ENCODE measurements at regions not wholly inside any gene's neighbourhood (a gene's known extent, or its start where the extent isn't known, plus 50 kb on each side); places are given as distances from the start of the nearest gene placed in this dataset.

- no peak for DNase-seq
Measured at GRCh38 chr4:129420637-129421036, 324.7 kb downstream of the C4orf33 start.

GRCh38 chr4:129422277-129422676 lies 326.3 kb downstream of the C4orf33 start:
- DNase-seq = no peak

- DNase-seq = no peak
Measured at GRCh38 chr4:129428454-129428853, 332.5 kb downstream of the C4orf33 start.

- no peak for DNase-seq
Measured at GRCh38 chr4:129429581-129430320, 333.8 kb downstream of the C4orf33 start.

- no peak for DNase-seq
Measured at GRCh38 chr4:129437347-129437746, 341.4 kb downstream of the C4orf33 start.

- DNase-seq = no peak
Measured at GRCh38 chr4:129438456-129438981, 342.6 kb downstream of the C4orf33 start.

GRCh38 chr4:129446074-129446473 lies 350.1 kb downstream of the C4orf33 start:
- no peak for DNase-seq

GRCh38 chr4:129453524-129454200 lies 357.7 kb downstream of the C4orf33 start:
- DNase-seq = no peak

GRCh38 chr4:129455482-129455881 lies 359.5 kb downstream of the C4orf33 start:
- no peak for DNase-seq

- no peak for DNase-seq
Measured at GRCh38 chr4:129468624-129469023, 372.7 kb downstream of the C4orf33 start.

GRCh38 chr4:129474698-129475097 lies 378.7 kb downstream of the C4orf33 start:
- DNase-seq = no peak

GRCh38 chr4:129481107-129481506 lies 385.2 kb downstream of the C4orf33 start:
- DNase-seq = no peak

GRCh38 chr4:129488427-129488826 lies 392.5 kb downstream of the C4orf33 start:
- DNase-seq = no peak

GRCh38 chr4:129490516-129490915 lies 394.6 kb downstream of the C4orf33 start:
- no peak for DNase-seq

GRCh38 chr4:129498626-129499025 lies 402.7 kb downstream of the C4orf33 start:
- no peak for DNase-seq

GRCh38 chr4:129514852-129515251 lies 418.9 kb downstream of the C4orf33 start:
- no peak for DNase-seq

- no peak for DNase-seq
Measured at GRCh38 chr4:129515356-129515755, 419.4 kb downstream of the C4orf33 start.

- DNase-seq = no peak
Measured at GRCh38 chr4:129526812-129527211, 430.9 kb downstream of the C4orf33 start.

GRCh38 chr4:129531253-129531652 lies 435.3 kb downstream of the C4orf33 start:
- no peak for DNase-seq

GRCh38 chr4:129532573-129532972 lies 436.6 kb downstream of the C4orf33 start:
- DNase-seq = no peak

- DNase-seq = no peak
Measured at GRCh38 chr4:129543299-129543698, 447.3 kb downstream of the C4orf33 start.

GRCh38 chr4:129545599-129546278 lies 449.8 kb downstream of the C4orf33 start:
- DNase-seq = no peak

- DNase-seq = no peak
Measured at GRCh38 chr4:129546531-129546930, 450.6 kb downstream of the C4orf33 start.
